ENCODE measurements at regions not wholly inside any gene's neighbourhood (a gene's known extent, or its start where the extent isn't known, plus 50 kb on each side); places are given as distances from the start of the nearest gene placed in this dataset.

DNA sequence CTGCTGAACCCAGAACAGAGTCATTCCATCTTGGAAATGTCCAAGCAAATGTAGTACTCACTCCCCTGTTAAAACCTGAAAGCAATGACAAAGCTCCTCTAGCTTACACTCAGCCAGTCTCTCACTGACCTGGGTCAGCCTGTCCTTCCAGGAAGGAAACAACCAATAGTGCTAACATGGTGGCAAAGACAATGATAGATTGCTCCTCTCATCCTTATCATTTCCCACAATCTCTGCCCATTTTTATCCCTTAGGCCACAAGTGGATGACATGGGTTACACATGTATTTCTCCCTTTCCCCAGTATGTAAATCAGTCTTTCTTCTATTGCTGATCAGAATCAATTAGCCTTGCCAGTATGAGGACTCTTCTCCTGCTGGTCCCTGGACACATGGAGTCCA is 154.6 kb upstream of the SESN3 start:
- intact Hi-C loops (cut with DNase I): no loop called here
- H3K4me3 ChIP-seq: no peak overlapping the region
- DNase-seq: no peak
- no peaks in the 10 kb centered on the region for H3K9me3 ChIP-seq
- H3K36me3 ChIP-seq: no peaks in the 10 kb centered on the region
- no peaks in the 10 kb centered on the region for H3K4me1 ChIP-seq (ENCODE audit: insufficient read depth)
- no peak for TF ChIP-seq EP300 (IDR thresholded peaks at IDR 0.05)
- TF ChIP-seq POLR2A (IDR thresholded peaks at IDR 0.05): no peak
- TF ChIP-seq, protein P1, sequence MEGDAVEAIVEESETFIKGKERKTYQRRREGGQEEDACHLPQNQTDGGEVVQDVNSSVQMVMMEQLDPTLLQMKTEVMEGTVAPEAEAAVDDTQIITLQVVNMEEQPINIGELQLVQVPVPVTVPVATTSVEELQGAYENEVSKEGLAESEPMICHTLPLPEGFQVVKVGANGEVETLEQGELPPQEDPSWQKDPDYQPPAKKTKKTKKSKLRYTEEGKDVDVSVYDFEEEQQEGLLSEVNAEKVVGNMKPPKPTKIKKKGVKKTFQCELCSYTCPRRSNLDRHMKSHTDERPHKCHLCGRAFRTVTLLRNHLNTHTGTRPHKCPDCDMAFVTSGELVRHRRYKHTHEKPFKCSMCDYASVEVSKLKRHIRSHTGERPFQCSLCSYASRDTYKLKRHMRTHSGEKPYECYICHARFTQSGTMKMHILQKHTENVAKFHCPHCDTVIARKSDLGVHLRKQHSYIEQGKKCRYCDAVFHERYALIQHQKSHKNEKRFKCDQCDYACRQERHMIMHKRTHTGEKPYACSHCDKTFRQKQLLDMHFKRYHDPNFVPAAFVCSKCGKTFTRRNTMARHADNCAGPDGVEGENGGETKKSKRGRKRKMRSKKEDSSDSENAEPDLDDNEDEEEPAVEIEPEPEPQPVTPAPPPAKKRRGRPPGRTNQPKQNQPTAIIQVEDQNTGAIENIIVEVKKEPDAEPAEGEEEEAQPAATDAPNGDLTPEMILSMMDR (IDR thresholded peaks at IDR 0.05): no peak
- H3K27ac ChIP-seq: no peak overlapping the region
- H3K27me3 ChIP-seq: no peaks in the 10 kb centered on the region

DNA sequence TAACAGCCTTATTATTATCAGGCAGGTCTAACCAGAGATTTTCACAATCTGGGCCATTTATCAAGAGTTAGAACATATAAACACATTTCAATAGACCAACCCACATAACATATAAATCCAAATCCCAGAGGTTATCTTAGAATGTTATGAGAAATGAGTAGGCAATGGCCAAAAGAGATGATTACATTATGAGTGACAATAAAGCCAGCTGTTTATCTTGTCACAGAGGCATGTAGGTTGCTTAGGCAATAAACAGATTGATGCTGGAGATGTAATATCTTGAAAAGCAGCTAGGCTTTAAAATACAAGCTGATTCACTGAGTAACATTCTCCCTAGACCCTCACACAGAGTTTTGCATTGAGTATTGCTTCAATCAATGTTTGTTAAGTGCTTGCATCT is 148.5 kb upstream of the SESN3 start:
- TF ChIP-seq POLR2A (IDR thresholded peaks at IDR 0.05): no peak
- TF ChIP-seq EP300 (IDR thresholded peaks at IDR 0.05): no peak
- TF ChIP-seq, protein P1 (IDR thresholded peaks at IDR 0.05): no peak
- intact Hi-C loops (cut with DNase I): no loop called here
- H3K4me1 ChIP-seq (ENCODE audit: insufficient read depth): no peaks in the 10 kb centered on the region

DNA sequence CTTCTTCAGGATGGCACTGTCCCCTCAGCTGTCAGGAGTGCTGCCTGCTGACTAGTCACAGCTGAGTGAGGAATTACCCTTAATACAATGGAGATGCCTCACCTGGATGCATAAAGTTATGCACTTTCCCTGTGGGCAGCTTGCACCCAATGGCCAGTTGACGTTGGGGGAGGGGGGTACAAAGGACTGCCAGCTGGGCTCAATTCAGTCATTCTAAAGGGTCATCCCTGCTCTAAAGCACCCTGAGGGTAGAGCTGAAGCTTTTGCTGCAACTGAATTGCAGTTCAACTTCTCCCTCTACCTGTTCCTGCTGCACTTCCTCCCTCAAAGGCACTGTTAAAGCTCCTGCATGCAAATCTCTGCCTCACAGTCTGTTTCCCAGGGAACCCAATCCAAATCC is 147.8 kb upstream of the SESN3 start:
- TF ChIP-seq POLR2A (IDR thresholded peaks at IDR 0.05) (no peak), EP300 (IDR thresholded peaks at IDR 0.05) (no peak)
- TF ChIP-seq, protein P1 (IDR thresholded peaks at IDR 0.05): no peak
- WGBS, 3 donors: 93 to 97% (median 96%) methylated on average over 1 of the region's 1 CpG
- Histone ChIP-seq H3K27me3 (no peaks in the 10 kb centered on the region), H3K4me3 (no peak overlapping the region), H3K9me3 (no peaks in the 10 kb centered on the region), H3K4me1 (ENCODE audit: insufficient read depth) (no peaks in the 10 kb centered on the region), H3K36me3 (no peaks in the 10 kb centered on the region), H3K27ac (no peak overlapping the region)
- intact Hi-C loops (cut with DNase I): no loop called here
- DNase-seq: no peak

More for the DNA sequence above, 148.5 kb upstream of the SESN3 start:
- H3K36me3 ChIP-seq: no peaks in the 10 kb centered on the region
- no peak for DNase-seq
- no peak overlapping the region for H3K4me3 ChIP-seq
- no peak overlapping the region for H3K27ac ChIP-seq
- H3K9me3 ChIP-seq: no peaks in the 10 kb centered on the region
- H3K27me3 ChIP-seq: no peaks in the 10 kb centered on the region

DNA sequence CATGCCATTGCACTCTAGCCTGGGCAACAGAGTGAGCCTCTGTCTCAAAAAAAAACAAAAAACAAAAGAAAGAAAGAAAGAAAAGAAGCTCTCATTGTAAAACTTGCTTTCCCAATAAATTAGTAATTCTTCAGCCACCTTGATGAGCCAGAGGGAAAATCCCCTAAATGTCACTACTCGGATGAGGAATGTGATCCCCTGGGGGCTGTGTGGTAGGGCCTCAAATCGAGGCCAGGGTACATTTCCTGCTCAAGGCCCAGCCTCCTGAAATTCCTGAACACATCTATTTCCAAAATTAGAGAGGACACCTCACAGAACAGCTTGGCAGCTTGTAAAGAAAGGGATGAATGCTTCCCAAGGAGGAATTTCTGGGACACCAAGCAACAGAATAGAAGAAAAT is 147.1 kb upstream of the SESN3 start:
- H3K27me3 ChIP-seq: no peaks in the 10 kb centered on the region
- H3K9me3 ChIP-seq: no peaks in the 10 kb centered on the region
- TF ChIP-seq EP300 (IDR thresholded peaks at IDR 0.05) (no peak), POLR2A (IDR thresholded peaks at IDR 0.05) (no peak)
- TF ChIP-seq, protein P1 (IDR thresholded peaks at IDR 0.05): no peak
- H3K4me3 ChIP-seq: no peak overlapping the region
- no peaks in the 10 kb centered on the region for H3K4me1 ChIP-seq (ENCODE audit: insufficient read depth)
- intact Hi-C loops (cut with DNase I): no loop called here
- WGBS, 3 donors: 51 to 56% (median 51%) methylated on average over 2 of the region's 2 CpGs
- no peak overlapping the region for H3K27ac ChIP-seq
- no peaks in the 10 kb centered on the region for H3K36me3 ChIP-seq
- DNase-seq: no peak

DNA sequence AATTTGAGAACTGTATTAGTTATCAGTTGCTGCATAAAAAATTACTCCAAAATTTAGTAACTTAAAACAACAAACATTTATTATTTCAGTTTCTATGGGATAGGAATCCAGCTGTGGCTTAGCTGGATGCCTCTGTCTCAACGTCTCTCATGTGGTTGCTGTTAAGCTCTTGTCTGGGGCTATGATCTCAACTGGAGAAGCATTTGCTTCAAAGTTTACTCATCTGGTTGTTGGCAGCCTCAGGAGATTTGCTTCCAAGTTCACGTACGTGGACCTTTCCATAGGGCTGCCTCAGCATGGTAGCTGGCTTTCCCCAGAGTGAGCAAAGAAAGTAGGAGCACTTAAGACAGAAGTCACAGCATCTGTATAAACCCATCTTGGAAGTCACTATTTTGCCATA is 144.9 kb upstream of the SESN3 start:
- DNase-seq: no peak
- TF ChIP-seq POLR2A (IDR thresholded peaks at IDR 0.05) (no peak), EP300 (IDR thresholded peaks at IDR 0.05) (no peak)
- TF ChIP-seq, protein P1 (IDR thresholded peaks at IDR 0.05): no peak
- Histone ChIP-seq H3K36me3 (no peaks in the 10 kb centered on the region), H3K27me3 (no peaks in the 10 kb centered on the region), H3K4me3 (no peak overlapping the region), H3K27ac (no peak overlapping the region), H3K9me3 (no peaks in the 10 kb centered on the region), H3K4me1 (ENCODE audit: insufficient read depth) (no peaks in the 10 kb centered on the region)
- intact Hi-C loops (cut with DNase I): no loop called here
- WGBS, 3 donors: 57 to 73% (median 62%) methylated on average over 3 of the region's 3 CpGs

Measured in ovary (tissue), 7 donors.